Esophagus (tissue), 2 donors: ENCODE measurements at regions not wholly inside any gene's neighbourhood (a gene's known extent, or its start where the extent isn't known, plus 50 kb on each side); places are given as distances from the start of the nearest gene placed in this dataset.

ENCODE experiments used
- H3K27ac ChIP-seq, 2 donors: one replicate each; pipeline ENCODE4 v1.5.1; 2013; ENCODE audit warnings: low read depth in 2 of 2, mild to moderate bottlenecking in 2 of 2, inconsistent platforms in 1 of 2, low read length in 1 of 2, moderate library complexity in 1 of 2
- H3K27me3 ChIP-seq, 2 donors: one replicate each; pipeline ENCODE4 v1.6.1; 2013; ENCODE audit warnings: low read length in 2 of 2, control low read depth in 1 of 2, mild to moderate bottlenecking in 1 of 2; ENCODE audit not compliant: insufficient read depth in 2 of 2, control insufficient read depth in 1 of 2
- H3K36me3 ChIP-seq, 2 donors: one replicate each; pipeline ENCODE4 v1.6.1; 2013; ENCODE audit warnings: low read length in 1 of 2; ENCODE audit not compliant: control insufficient read depth in 2 of 2, insufficient read depth in 2 of 2
- H3K4me1 ChIP-seq, 2 donors: one replicate each; pipeline ENCODE4 v1.6.1; 2013; ENCODE audit warnings: low read length in 1 of 2; ENCODE audit not compliant: control insufficient read depth in 2 of 2, insufficient read depth in 2 of 2
- H3K4me3 ChIP-seq, 2 donors: one replicate each; pipeline ENCODE4 v1.5.1; 2013; ENCODE audit warnings: low read length in 2 of 2, mild to moderate bottlenecking in 2 of 2, low read depth in 1 of 2, moderate library complexity in 1 of 2
- H3K9me3 ChIP-seq, 2 donors: one replicate each; pipeline ENCODE4 v1.6.1; 2013; ENCODE audit warnings: mild to moderate bottlenecking in 2 of 2, low read depth in 1 of 2, low read length in 1 of 2, moderate library complexity in 1 of 2; ENCODE audit not compliant: control insufficient read depth in 2 of 2, insufficient read depth in 1 of 2
- WGBS, 2 donors: extraction: QIAGEN DNeasy Blood & Tissue Kit; methylation state at CpG; one replicate each; pipeline ENCODE4 v1.1.7; 2013; 5-methylcytosine and 5-hydroxymethylcytosine counted together
- donor health status: healthy with polysubstance abuse.
- donor health status: Bipolar disorder and iron deficiency.

DNA sequence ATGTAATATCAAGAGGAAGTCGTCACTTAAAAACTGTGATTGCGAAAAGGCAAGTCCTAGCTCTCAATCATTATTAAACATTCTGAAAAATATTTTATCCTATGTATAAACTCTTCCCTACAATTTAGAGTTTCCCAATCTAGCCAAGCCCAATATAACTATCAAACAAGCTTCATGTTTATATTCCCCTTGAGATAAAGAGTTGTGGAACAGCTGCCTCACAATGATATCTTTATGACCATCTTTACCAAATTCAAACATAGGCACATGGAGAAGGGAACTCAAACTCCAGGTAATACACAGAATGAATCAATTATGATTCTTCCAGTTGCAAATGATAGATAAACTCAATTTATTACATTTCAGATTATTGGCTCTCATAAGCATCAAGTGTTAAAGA lies 1468.7 kb downstream of the EFNA5 start:
- WGBS, 2 donors = 89% methylated on average over 2 of the region's 2 CpGs
- Histone ChIP-seq H3K4me1 (no peaks in the 10 kb centered on the region), H3K36me3 (no peaks in the 10 kb centered on the region), H3K4me3 (no peak overlapping the region), H3K27me3 (no peaks in the 10 kb centered on the region), H3K9me3 (peaks cover 0 to 3% of the 10 kb centered on the region in 2 donors), H3K27ac (no peak overlapping the region)

DNA sequence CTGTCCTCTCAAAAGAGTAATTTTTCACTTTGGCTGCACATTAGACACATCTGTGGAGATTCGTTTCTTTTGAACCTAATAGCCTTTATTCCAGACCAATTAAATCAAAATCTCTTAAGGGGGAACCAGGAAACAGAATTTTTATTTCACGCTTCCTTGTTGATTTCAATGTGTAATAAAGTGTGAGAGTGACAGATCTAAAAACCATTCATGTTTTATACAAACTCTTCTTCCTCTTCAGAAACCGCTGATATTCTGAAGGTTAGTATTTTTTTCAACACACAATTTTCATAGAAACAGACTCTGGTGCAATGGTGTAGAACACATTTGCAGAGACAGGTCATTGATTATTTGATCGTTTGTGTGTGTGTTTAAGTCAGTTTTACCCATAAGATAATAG lies 1469.8 kb downstream of the EFNA5 start:
- Histone ChIP-seq H3K9me3 (peaks cover 0 to 2% of the 10 kb centered on the region in 2 donors), H3K36me3 (no peaks in the 10 kb centered on the region), H3K27me3 (no peaks in the 10 kb centered on the region), H3K27ac (no peak overlapping the region), H3K4me3 (no peak overlapping the region), H3K4me1 (no peaks in the 10 kb centered on the region)
- WGBS, 2 donors = 75 to 76% methylated on average over 4 of the region's 4 CpGs

DNA sequence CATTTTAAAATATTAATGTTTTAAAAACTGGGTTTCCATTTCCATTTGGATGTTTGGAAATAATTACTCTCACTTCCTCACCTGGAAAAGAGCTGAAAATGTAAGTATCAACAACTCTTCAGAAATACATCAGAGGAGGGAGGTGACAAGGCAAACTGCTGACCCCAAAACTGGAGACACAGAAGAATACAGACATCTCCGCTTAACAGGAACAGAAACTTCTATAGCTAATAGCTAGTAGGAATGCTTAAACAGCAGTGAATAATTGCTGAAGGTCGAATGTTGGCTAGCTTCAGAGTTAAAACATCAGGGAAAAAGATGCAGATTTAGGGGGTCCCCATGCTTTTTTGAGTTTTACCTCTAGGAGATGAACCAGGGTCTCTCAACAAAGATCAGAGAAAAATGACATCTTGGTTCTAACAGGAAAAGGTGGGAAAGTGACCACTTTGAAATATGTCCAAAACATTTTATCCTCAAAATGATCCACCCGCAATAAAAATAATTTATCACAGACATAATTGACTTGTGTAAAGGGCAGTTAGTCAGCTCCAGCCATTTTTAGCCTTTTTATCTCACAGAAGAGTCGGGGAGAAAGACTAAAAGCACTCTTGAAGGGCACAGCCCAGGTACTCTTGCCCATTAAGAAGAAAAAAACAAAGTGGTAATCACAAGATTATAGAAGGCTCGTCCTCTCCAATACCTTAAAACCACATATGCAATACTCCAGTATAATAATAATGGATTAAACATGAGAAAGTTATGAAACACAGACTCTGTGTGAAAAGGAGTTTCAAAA lies 1474.9 kb downstream of the EFNA5 start:
- H3K4me3 ChIP-seq = no peak overlapping the region
- 72 to 73% methylated on average over 5 of the region's 5 CpGs for WGBS, 2 donors
- H3K9me3 ChIP-seq = no peaks in the 10 kb centered on the region
- H3K4me1 ChIP-seq = no peaks in the 10 kb centered on the region
- no peaks in the 10 kb centered on the region for H3K36me3 ChIP-seq
- H3K27ac ChIP-seq = no peak overlapping the region
- H3K27me3 ChIP-seq = no peaks in the 10 kb centered on the region

DNA sequence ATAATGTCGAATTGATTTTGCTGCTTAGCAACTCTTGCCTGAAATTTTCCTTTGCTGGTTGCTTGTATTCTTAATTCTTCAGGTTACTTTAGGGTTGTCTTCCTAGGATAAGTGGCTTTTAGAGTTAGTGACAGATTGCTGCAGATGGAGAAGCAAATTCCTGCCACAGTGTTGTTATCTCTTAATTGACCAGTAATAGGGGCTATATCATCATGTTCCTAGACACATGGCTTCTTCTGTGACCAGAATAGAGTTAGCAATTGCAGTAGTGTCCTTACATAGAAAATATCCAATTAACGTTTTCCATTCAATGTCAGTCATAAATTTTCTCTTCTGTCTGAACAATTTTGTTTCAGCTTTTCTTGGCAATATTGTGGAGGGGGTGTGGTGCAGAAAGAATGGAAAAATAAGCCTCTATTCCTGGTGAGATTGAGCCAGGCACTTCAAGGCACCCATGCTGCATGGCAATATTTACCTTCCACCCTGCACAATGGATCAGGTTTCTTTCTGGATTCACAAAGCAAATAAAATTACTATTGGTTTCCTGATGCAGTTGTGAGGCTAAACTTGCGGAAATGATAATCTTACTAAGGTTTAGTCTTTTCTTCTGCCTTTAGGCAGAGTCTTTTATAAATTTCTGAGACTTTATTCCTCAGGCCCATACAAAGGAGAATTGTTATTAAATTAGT lies 1481.5 kb downstream of the EFNA5 start:
- Histone ChIP-seq H3K36me3 (no peaks in the 10 kb centered on the region), H3K9me3 (no peaks in the 10 kb centered on the region), H3K27me3 (no peaks in the 10 kb centered on the region), H3K4me1 (no peaks in the 10 kb centered on the region), H3K4me3 (no peak overlapping the region), H3K27ac (no peak overlapping the region)
- 63 to 72% methylated on average over 3 of the region's 3 CpGs for WGBS, 2 donors

DNA sequence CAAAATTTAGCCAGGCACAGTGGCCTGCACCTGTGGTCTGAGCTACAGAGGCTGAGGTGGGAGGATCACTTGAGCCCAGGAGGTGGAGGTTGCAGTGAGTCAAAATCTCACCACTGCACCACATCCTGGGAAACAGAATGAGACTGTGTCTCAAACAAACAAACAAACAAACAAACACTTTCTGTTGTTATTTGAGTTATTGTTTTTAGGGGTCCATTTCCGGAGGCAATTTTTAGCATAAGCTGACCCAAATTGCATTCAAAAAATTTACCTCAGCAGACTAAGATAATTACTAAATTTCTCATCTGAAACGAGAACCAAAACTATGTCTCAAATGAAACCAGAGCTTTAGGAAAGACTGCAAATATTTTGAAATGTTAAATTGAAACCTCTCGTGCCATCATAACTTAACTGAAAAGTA lies 1485.1 kb downstream of the EFNA5 start:
- no peak overlapping the region for H3K27ac ChIP-seq
- no peaks in the 10 kb centered on the region for H3K9me3 ChIP-seq
- 84 to 87% methylated on average over 3 of the region's 3 CpGs for WGBS, 2 donors
- no peaks in the 10 kb centered on the region for H3K27me3 ChIP-seq
- no peak overlapping the region for H3K4me3 ChIP-seq
- no peaks in the 10 kb centered on the region for H3K36me3 ChIP-seq
- no peaks in the 10 kb centered on the region for H3K4me1 ChIP-seq

DNA sequence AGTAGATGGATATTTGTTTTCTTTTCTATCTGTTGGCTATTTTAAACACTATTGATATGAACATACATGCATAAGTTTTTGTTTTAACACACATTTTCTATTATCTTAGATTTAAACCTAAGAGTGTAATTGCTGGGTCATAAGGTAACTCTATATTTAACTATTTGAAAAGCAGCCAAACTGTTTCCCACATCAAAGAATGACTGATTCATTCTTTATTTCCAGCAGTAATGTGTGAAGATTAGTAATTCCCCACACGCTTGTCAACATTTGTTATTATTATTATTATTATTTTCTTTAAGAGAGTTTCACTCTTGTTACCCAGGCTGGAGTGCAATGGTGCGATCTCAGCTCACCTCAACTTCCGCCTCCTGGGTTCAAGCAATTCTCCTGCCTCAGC lies 1495.8 kb downstream of the EFNA5 start:
- no peaks in the 10 kb centered on the region for H3K4me1 ChIP-seq
- WGBS, 2 donors = 67 to 83% methylated on average over 3 of the region's 3 CpGs

DNA sequence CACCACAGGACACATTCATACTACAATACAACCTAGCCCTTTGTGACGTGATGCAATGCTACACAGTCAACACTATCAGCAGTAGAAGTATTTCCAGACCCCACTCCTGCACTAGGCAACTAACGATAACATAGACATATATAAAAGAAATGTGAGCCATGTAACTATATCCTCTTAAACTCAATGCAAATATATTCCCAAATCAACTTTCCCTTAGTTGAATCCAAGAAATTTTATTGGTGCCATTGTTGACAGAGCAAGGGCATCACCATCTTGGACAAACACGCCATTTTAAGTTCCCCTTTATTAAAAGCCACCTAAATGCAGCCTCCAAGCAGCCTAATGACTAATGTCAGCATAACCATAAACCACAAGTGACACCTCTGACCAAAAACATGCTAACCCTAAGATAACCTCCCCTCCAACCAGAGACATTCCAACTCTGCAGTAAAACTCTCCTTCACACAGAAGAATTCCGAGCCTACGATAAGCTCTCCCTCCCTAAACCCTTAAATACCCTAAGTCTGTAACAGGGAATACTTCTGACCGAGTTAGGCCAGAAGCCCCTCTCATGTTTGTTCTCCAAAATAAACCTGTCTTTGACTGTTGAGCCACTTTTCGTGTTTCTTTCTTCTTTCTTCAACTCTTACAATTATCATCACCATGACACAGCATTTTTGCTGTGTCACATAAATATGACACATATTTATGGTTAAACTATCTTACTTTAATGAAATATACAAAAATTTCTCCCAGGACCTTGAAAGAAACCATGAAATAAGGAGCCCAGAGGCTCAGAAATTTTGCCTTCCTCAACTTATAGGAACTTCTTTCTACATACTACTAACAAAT lies 1497.8 kb downstream of the EFNA5 start:
- no peaks in the 10 kb centered on the region for H3K36me3 ChIP-seq
- no peaks in the 10 kb centered on the region for H3K4me1 ChIP-seq
- no peak overlapping the region for H3K27ac ChIP-seq
- H3K4me3 ChIP-seq = no peak overlapping the region
- H3K9me3 ChIP-seq = no peaks in the 10 kb centered on the region
- WGBS, 2 donors = 83 to 86% methylated on average over 7 of the region's 7 CpGs
- no peaks in the 10 kb centered on the region for H3K27me3 ChIP-seq

More for the DNA sequence above, 1495.8 kb downstream of the EFNA5 start:
- Histone ChIP-seq H3K36me3 (no peaks in the 10 kb centered on the region), H3K4me3 (no peak overlapping the region), H3K27me3 (no peaks in the 10 kb centered on the region), H3K9me3 (no peaks in the 10 kb centered on the region), H3K27ac (no peak overlapping the region)

DNA sequence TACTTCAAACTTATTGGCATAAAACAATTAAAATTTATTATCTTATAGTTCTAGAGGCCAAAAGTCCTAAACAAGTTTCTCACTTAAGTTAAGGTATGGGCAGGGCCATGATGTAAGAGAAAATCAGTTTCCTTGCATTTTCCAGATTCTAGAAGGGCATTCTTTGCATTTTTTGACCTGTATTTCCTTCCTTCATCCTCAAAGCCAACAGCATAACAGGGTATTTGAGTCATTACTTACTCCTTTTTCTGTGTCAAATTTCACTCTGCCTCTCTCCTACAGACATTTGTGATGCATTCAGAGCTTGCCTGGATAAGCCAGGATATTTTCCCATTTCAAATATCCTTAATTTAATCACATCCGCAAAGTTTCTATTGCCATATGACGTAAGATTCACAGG lies 1499.0 kb downstream of the EFNA5 start:
- 91 to 94% methylated on average over 2 of the region's 2 CpGs for WGBS, 2 donors
- H3K27me3 ChIP-seq = no peaks in the 10 kb centered on the region
- H3K27ac ChIP-seq = no peak overlapping the region
- no peaks in the 10 kb centered on the region for H3K36me3 ChIP-seq
- H3K4me1 ChIP-seq = no peaks in the 10 kb centered on the region
- no peak overlapping the region for H3K4me3 ChIP-seq
- H3K9me3 ChIP-seq = no peaks in the 10 kb centered on the region

DNA sequence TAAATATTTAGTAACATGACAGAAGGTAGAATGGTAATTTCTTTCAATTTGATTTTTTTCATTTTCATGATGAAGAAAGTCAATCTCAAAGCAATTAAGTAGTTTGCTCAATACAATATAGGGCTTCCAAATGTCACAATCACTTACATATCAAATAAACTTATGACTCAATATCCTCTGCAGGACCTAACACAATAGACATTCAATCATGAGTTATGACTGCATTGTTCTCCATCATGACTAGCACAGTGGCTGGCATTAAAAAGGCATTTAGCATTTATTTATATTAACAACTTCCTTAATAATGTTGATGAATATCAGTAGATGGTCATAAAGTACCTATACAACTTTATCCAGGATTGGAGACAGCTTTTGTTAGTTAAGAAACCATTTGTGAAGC lies 1499.6 kb downstream of the EFNA5 start:
- Histone ChIP-seq H3K4me1 (no peaks in the 10 kb centered on the region), H3K9me3 (no peaks in the 10 kb centered on the region), H3K36me3 (no peaks in the 10 kb centered on the region), H3K27me3 (no peaks in the 10 kb centered on the region), H3K27ac (no peak overlapping the region), H3K4me3 (no peak overlapping the region)
